Fibroblast of villous mesenchyme (primary cell): ENCODE measurements at regions not wholly inside any gene's neighbourhood (a gene's known extent, or its start where the extent isn't known, plus 50 kb on each side); places are given as distances from the start of the nearest gene placed in this dataset.
"Not testable (repeated sequence)": the region's sequence is repeated elsewhere in the genome, so short reads cannot be mapped to it uniquely, and the experiment has no call there.

Experiments
- DNase-seq: peaks from one replicate; pipeline ENCODE4 v3.0.0-alpha.2; 2010; ENCODE audit warnings: low read depth
- H3K4me3 ChIP-seq: 2 replicates; pipeline ENCODE4 v1.5.1; 2011; ENCODE audit warnings: low read depth, mild to moderate bottlenecking, low read length
- CTCF ChIP-seq: IDR thresholded peaks from 2 replicates; pipeline ENCODE4 v1.5.1; 2012; ENCODE audit warnings: low read depth, mild to moderate bottlenecking, low read length; ENCODE audit not compliant: insufficient read depth

GRCh38 chr3:125715651-125716050 is 120.4 kb upstream of the OSBPL11 start:
- no peak overlapping the region for H3K4me3 ChIP-seq
- no peak for TF ChIP-seq CTCF
- no peak for DNase-seq

GRCh38 chr3:125732151-125732550 is 136.9 kb upstream of the OSBPL11 start:
- peak; percentile 52 for DNase-seq
- H3K4me3 ChIP-seq: not testable (repeated sequence)

GRCh38 chr3:125741991-125742718 is 146.9 kb upstream of the OSBPL11 start:
- not testable (repeated sequence) for DNase-seq, H3K4me3 ChIP-seq

GRCh38 chr3:125742845-125743244 is 147.5 kb upstream of the OSBPL11 start:
- peak; percentile 33 for DNase-seq
- not testable (repeated sequence) for H3K4me3 ChIP-seq

- DNase-seq, H3K4me3 ChIP-seq: not testable (repeated sequence)
Measured at GRCh38 chr3:125757050-125757449, 161.8 kb upstream of the OSBPL11 start.

GRCh38 chr3:125758641-125759130 is 163.4 kb upstream of the OSBPL11 start:
- DNase-seq, H3K4me3 ChIP-seq: not testable (repeated sequence)

- not testable (repeated sequence) for H3K4me3 ChIP-seq, DNase-seq
Measured at GRCh38 chr3:125762601-125763000, 167.3 kb upstream of the OSBPL11 start.

- DNase-seq: peak; percentile 42
- TF ChIP-seq CTCF: peak; percentile 46
- H3K4me3 ChIP-seq: peak overlapping the region; percentile 55
Measured at GRCh38 chr3:125766285-125766826, 171.1 kb upstream of the OSBPL11 start.

GRCh38 chr3:125766931-125767330 is 171.6 kb upstream of the OSBPL11 start:
- H3K4me3 ChIP-seq, DNase-seq: not testable (repeated sequence)

GRCh38 chr3:125767641-125768040 is 172.3 kb upstream of the OSBPL11 start:
- H3K4me3 ChIP-seq: no peak overlapping the region
- no peak for TF ChIP-seq CTCF
- DNase-seq: no peak

GRCh38 chr3:125768821-125769220 is 173.5 kb upstream of the OSBPL11 start:
- not testable (repeated sequence) for H3K4me3 ChIP-seq

GRCh38 chr3:125771506-125771905 is 176.2 kb upstream of the OSBPL11 start:
- DNase-seq, H3K4me3 ChIP-seq: not testable (repeated sequence)

More at GRCh38 chr3:125768821-125769220, 173.5 kb upstream of the OSBPL11 start:
- DNase-seq: not testable (repeated sequence)

GRCh38 chr3:125774433-125775034 is 179.2 kb upstream of the OSBPL11 start:
- DNase-seq, H3K4me3 ChIP-seq: not testable (repeated sequence)

- not testable (repeated sequence) for DNase-seq, H3K4me3 ChIP-seq
Measured at GRCh38 chr3:125775106-125775505, 179.8 kb upstream of the OSBPL11 start.

GRCh38 chr3:125775606-125776294 is 180.5 kb upstream of the OSBPL11 start:
- not testable (repeated sequence) for H3K4me3 ChIP-seq

More at GRCh38 chr3:125775606-125776294, 180.5 kb upstream of the OSBPL11 start:
- DNase-seq: not testable (repeated sequence)
